ENCODE measurements at regions not wholly inside any gene's neighbourhood (a gene's known extent, or its start where the extent isn't known, plus 50 kb on each side); places are given as distances from the start of the nearest gene placed in this dataset.

DNA sequence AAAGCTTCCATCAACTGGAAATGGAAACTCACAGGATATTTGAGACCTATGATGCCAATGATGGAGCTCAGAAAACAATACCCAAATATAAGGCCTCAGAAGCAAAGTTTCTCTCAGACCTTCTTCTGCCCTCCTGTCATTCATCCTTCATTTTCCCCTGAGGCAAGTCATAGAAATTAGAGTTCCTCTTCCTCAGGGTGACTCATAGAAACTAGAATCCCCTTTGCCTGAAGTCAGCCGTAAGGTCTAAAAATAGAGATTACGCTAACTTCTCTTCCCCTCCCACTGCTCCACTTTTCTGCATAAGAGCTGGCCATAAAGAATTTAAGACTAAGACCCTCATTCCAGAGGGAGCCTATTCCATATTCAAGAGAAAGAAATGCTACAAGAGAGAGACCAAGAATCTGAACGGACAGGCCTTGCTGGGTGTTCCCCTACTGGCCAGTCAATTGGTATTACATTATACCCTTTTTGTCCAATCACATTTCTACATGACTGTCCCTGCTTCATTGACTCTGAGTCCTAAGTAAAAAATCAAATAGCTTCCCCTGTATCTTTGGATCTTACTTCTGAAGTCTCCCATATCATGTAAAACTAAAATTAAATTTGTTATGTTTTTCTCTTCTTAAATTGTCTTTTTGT, 994.9 kb downstream of the ADGRL2 start:
- H3K9me2 ChIP-seq (ENCODE audit: low read depth, low read length) = no peaks in the 10 kb centered on the region
- H3K9ac ChIP-seq (ENCODE audit: low read length) = no peak overlapping the region
- peaks cover 3% of the 10 kb centered on the region for H3K9me3 ChIP-seq (ENCODE audit: low read length)
- H3K4me1 ChIP-seq (ENCODE audit: insufficient read depth, low read length, severe bottlenecking) = no peaks in the 10 kb centered on the region
- H4K20me1 ChIP-seq (ENCODE audit: insufficient read depth, low read length) = no peaks in the 10 kb centered on the region
- no peaks in the 10 kb centered on the region for H3K79me2 ChIP-seq (ENCODE audit: insufficient read depth, low read length)
- TF ChIP-seq EZH2 (IDR thresholded peaks at IDR 0.05; ENCODE audit: borderline replicate concordance, low read length) = no peak
- TF ChIP-seq, protein P1, sequence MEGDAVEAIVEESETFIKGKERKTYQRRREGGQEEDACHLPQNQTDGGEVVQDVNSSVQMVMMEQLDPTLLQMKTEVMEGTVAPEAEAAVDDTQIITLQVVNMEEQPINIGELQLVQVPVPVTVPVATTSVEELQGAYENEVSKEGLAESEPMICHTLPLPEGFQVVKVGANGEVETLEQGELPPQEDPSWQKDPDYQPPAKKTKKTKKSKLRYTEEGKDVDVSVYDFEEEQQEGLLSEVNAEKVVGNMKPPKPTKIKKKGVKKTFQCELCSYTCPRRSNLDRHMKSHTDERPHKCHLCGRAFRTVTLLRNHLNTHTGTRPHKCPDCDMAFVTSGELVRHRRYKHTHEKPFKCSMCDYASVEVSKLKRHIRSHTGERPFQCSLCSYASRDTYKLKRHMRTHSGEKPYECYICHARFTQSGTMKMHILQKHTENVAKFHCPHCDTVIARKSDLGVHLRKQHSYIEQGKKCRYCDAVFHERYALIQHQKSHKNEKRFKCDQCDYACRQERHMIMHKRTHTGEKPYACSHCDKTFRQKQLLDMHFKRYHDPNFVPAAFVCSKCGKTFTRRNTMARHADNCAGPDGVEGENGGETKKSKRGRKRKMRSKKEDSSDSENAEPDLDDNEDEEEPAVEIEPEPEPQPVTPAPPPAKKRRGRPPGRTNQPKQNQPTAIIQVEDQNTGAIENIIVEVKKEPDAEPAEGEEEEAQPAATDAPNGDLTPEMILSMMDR (IDR thresholded peaks at IDR 0.05; ENCODE audit: low read length) = no peak
- no peak overlapping the region for H2AFZ ChIP-seq (ENCODE audit: low read length)
- H3K36me3 ChIP-seq (ENCODE audit: insufficient read depth, low read length) = no peaks in the 10 kb centered on the region
- no peak overlapping the region for H3K4me3 ChIP-seq (ENCODE audit: low read depth, low read length, poor library complexity, severe bottlenecking)
- H3K27me3 ChIP-seq (ENCODE audit: insufficient read depth, low read length) = no peaks in the 10 kb centered on the region
- H3K27ac ChIP-seq (ENCODE audit: low read depth, low read length, poor library complexity, severe bottlenecking) = no peak overlapping the region
- H3K4me2 ChIP-seq (ENCODE audit: low read length) = no peak overlapping the region
- H3F3A ChIP-seq (ENCODE audit: insufficient read depth, low read length) = no peaks in the 10 kb centered on the region

DNA sequence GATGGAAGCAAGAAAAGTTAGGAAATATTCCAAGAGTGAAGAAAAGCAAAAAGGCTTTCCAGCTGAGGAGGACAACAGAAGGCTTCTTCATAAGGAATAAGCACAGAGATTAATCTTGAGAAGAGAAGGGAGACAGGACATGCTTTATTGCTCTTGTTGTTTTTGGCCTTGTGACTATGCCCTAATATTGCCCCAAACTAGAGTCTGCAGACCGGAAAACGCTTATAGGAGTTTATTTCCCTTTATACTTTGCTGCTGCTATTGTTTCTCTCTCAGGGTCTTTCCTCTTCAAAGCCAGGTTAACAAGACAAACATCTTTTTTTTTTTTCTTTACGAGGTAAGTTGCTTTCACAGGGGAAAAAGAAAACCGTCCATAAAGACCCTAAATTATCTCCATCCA, 991.4 kb downstream of the ADGRL2 start:
- Histone ChIP-seq H3K4me1 (ENCODE audit: insufficient read depth, low read length, severe bottlenecking) (no peaks in the 10 kb centered on the region), H3K4me2 (ENCODE audit: low read length) (no peak overlapping the region), H3K79me2 (ENCODE audit: insufficient read depth, low read length) (no peaks in the 10 kb centered on the region), H3K9me3 (ENCODE audit: low read length) (peaks cover 9% of the 10 kb centered on the region), H4K20me1 (ENCODE audit: insufficient read depth, low read length) (no peaks in the 10 kb centered on the region), H2AFZ (ENCODE audit: low read length) (no peak overlapping the region), H3F3A (ENCODE audit: insufficient read depth, low read length) (no peaks in the 10 kb centered on the region), H3K4me3 (ENCODE audit: low read depth, low read length, poor library complexity, severe bottlenecking) (no peak overlapping the region), H3K36me3 (ENCODE audit: insufficient read depth, low read length) (no peaks in the 10 kb centered on the region), H3K27me3 (ENCODE audit: insufficient read depth, low read length) (no peaks in the 10 kb centered on the region), H3K9ac (ENCODE audit: low read length) (no peak overlapping the region), H3K9me2 (ENCODE audit: low read depth, low read length) (no peaks in the 10 kb centered on the region), H3K27ac (ENCODE audit: low read depth, low read length, poor library complexity, severe bottlenecking) (no peak overlapping the region)
- TF ChIP-seq, protein P1 (IDR thresholded peaks at IDR 0.05; ENCODE audit: low read length) = no peak
- TF ChIP-seq EZH2 (IDR thresholded peaks at IDR 0.05; ENCODE audit: borderline replicate concordance, low read length) = no peak

DNA sequence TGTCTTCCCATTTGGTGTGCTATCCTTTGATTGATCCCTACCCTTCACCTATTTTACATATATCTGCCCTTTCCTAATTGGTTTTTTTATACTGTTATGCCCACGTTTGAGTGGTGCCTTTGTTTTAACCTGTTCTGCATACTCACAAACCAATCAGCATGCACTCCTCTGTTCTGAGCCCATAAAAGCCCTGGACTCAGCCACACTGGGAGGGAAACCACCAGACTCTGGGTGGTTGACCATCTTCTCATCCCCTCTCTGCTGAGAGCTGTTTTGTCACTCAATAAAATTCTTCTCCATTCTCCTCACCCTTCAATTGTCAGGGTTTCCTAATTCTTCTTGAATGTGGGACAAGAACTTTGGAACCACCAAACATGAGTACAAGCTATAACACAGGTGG, 989.8 kb downstream of the ADGRL2 start:
- H3K4me1 ChIP-seq (ENCODE audit: insufficient read depth, low read length, severe bottlenecking) = no peaks in the 10 kb centered on the region
- no peaks in the 10 kb centered on the region for H3K9me2 ChIP-seq (ENCODE audit: low read depth, low read length)
- H3K27ac ChIP-seq (ENCODE audit: low read depth, low read length, poor library complexity, severe bottlenecking) = no peak overlapping the region
- no peak overlapping the region for H3K9ac ChIP-seq (ENCODE audit: low read length)
- no peaks in the 10 kb centered on the region for H3K79me2 ChIP-seq (ENCODE audit: insufficient read depth, low read length)
- no peaks in the 10 kb centered on the region for H4K20me1 ChIP-seq (ENCODE audit: insufficient read depth, low read length)
- no peaks in the 10 kb centered on the region for H3F3A ChIP-seq (ENCODE audit: insufficient read depth, low read length)
- H3K27me3 ChIP-seq (ENCODE audit: insufficient read depth, low read length) = no peaks in the 10 kb centered on the region
- no peak overlapping the region for H2AFZ ChIP-seq (ENCODE audit: low read length)
- H3K4me2 ChIP-seq (ENCODE audit: low read length) = no peak overlapping the region
- no peak overlapping the region for H3K4me3 ChIP-seq (ENCODE audit: low read depth, low read length, poor library complexity, severe bottlenecking)
- TF ChIP-seq, protein P1 (IDR thresholded peaks at IDR 0.05; ENCODE audit: low read length) = no peak
- no peak for TF ChIP-seq EZH2 (IDR thresholded peaks at IDR 0.05; ENCODE audit: borderline replicate concordance, low read length)
- H3K36me3 ChIP-seq (ENCODE audit: insufficient read depth, low read length) = no peaks in the 10 kb centered on the region
- peaks cover 9% of the 10 kb centered on the region for H3K9me3 ChIP-seq (ENCODE audit: low read length)
